HG02885 (cell line): ENCODE measurements at regions not wholly inside any gene's neighbourhood (a gene's known extent, or its start where the extent isn't known, plus 50 kb on each side); places are given as distances from the start of the nearest gene placed in this dataset.

Experiments
- ATAC-seq: cut with Tn5 transposase; IDR thresholded peaks from one replicate; pipeline ENCODE4 v1.9.1; 2021; ENCODE audit warnings: mild to moderate bottlenecking; ENCODE audit not compliant: unreplicated experiment, poor library complexity

DNA sequence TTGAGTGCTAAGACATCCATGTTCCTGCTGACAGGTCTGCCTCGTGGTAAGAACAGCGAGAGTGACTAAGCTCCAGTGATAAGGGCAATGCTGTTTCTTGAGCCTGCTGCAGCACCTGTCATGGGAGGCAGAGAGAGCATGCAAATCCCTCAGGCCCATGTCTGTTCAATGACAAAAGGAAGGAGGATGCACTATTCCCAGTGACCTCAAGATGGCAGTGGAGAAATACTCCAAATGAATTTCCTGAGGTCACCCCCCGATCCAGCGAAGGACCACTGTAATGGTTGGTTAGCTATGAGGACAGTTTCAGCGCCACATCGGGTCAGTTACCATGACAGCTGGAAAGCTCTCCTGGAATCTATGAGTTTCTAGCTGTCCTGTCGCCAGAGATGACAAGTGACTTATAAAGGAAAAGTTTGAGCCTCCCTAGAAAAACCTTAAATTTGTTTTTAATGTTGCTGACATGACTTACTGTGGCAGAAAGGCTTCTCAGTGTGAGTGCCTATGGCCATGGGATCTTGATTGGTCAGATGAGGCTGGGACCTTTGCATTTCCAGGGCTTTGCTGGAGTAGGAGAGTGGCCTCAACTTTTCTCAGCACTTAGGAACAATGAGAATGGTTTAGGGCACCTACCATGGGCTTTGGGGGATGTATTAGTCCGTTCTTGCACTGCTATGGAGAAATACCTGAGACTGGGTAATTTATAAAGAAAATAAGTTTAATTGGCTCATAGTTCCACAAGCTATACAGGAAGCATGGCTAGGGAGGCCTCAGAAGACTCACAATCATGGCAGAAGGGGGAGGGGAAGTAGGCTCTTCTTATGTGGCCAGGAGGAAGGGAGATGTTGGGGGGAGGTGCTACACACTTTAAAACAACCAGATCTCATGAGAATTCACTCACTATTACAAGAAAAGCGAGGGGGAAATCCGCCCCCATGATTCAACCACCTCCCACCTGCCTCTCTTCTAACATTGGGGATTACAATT, 88.0 kb upstream of the TMEM260 start:
- ATAC-seq = peak; percentile 81

DNA sequence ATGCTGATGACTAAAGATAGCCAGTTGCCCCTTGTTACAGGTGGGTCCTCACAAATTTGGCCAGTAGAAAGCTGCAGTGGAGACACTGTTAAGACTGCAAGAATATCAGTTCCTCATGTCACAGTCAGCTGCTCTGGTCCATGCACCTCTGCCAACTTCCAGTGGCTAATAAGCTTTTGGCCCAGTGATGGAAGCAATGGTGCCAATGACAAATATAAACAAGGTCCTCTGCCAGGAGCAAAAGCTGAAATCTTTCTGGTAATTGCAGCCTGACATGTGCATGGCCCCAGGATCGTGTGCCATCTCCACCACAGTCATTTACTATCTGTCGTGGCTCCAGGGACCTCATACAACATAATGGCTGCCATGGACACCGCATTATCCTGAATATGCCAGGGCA, 85.4 kb upstream of the TMEM260 start:
- ATAC-seq = no peak

DNA sequence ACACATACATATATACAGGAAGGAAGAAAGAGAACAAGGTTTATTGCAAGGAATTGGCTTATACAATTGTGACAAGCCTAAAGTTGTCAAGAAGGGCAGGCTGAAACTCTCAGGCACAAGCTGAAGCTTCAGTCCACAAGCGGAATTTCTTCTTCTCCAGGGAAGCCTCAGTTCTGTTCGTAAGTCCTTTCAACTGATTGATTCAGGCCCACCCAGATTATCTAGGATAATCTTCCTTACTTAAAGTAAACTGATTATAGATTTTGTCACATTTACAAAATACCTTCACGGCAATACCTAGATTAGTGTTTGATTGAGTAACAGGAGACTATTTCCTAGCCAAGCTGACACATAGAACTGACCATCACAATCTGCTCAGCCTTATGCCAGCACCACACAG, 81.5 kb upstream of the TMEM260 start:
- no peak for ATAC-seq

DNA sequence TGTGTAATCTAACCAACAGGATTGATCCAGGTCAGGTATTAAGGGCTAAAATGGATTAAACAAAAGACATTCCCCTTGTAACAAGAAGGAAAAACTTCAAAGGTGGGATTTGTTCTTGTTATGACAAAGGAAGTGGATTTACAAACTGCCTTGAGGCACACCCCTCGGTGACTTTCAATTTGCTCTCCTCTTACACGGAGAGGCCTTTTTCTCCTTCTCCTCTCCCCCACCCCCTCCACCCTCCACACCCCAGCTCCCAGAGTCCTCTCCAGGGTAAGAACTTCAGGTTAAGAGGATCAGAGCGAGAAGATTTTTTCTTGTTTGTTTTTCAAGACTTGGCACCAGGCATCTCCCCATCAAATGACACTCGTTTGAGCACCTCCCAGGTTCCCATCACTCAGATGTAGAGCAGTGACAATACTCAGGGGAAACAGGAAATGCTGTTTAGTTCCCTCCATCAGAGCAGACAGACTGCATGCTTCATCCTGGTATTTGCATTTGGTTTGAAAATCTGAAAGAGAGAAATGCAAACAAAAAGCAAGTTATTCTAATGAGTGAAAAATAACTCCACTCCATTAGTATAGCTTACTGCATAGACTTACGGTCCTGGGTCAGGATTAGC, 77.6 kb upstream of the TMEM260 start:
- ATAC-seq = no peak

DNA sequence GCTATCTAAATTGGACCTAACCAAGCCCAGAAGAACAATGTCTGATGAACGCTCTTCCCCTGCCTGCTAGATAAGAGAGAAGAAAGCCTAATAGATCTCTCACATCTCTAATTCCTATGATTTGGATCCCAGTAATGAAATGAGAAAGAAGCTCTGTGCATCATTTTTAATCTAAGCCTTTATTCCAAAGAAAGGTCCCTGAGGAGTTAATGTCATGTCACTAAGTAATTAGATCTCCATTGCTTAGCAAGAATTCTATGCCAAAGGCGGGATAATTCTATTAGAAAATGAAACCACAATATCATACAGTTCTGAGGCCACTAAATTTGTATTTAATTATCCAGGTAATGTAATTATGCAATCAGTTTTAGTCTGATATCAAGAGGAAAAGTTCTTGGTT, 74.2 kb upstream of the TMEM260 start:
- ATAC-seq = no peak

DNA sequence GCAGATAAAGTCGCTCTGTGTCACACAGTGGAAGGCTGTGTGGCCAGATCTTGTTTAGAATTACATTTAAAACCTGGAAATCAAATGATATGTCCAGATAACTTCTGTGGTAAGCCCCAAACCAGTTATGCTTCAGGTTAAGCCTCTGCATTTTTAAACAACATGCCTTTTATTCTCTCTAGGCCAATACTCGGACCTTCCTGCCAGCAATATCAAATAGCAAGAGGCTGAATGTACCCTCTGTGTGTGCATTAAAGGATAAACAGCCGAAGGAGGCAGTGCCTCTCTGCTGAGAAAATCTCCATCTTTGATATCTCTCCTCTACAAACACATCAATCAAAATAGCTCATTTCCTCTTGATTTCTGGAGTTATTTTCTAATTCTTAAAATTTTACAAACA, 67.1 kb upstream of the TMEM260 start:
- no peak for ATAC-seq

DNA sequence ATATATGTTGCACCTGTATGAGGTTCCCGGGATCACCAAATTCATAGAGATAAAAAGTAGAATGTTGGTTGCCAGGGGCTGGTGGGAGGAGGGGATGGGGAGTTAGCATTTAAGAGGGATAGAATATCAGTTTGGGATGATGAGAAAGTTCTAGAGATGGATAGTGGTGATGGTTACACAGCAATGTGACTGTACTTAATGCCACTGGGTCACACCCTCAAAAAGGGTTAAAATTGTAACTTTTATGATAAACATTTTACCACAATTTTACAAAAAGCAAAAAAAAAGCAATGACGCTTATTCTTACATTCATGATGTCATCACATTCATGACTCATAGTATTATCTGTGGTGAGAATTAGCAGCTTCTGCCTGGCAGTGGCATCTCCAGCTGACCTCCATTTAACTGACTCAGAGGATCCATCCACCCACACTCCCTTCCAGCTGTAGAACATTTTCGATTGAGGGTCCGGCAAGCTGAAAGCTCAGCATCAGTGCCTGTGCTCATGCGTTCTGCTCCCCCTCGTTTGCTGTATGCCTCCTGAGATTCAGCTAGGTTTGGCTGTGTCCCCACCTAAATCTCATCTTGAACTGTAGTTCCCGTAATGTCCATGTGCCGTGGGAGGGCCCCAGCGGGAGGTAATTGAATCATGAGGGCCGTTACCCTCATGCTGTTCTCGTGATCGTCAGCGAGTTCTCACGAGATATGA, 64.8 kb upstream of the TMEM260 start:
- no peak for ATAC-seq

DNA sequence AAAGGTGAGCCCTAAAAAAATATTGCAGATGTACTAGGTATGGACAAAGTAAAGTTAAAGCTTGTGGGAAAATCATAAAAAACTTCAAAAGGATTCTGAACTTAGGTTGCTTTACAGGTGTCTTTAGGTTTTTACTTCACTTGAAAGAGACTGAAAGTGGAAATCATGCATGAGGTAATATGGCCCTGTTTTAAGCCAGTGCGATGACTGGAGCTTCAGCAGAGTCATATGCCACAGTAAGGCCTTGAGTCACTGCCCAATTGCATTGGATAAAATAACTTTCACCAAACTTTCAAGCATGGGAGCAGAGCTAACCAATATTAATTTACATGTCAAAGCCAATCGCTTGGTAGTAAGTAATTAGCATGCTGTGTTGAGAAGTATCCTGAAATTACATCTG, 63.9 kb upstream of the TMEM260 start:
- ATAC-seq = no peak

DNA sequence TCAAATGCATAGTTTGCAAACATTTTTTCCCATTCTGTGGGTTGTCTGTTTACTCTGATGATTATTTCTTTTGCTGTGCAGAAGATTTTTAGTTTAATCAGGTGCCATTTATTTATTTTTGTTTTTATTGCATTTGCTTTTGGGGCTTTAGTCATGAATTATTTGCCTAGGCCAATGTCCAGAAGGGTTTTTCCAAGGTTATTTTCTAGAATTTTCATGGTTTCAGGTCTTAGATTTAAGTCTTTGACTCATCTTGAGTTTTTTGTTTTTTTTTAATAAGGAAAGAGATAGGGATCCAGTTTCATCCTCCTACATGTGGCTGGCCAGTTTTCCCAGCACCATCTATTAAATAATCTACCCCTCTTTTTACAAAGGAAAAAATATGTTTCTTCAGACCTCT, 57.2 kb upstream of the TMEM260 start:
- ATAC-seq = no peak

DNA sequence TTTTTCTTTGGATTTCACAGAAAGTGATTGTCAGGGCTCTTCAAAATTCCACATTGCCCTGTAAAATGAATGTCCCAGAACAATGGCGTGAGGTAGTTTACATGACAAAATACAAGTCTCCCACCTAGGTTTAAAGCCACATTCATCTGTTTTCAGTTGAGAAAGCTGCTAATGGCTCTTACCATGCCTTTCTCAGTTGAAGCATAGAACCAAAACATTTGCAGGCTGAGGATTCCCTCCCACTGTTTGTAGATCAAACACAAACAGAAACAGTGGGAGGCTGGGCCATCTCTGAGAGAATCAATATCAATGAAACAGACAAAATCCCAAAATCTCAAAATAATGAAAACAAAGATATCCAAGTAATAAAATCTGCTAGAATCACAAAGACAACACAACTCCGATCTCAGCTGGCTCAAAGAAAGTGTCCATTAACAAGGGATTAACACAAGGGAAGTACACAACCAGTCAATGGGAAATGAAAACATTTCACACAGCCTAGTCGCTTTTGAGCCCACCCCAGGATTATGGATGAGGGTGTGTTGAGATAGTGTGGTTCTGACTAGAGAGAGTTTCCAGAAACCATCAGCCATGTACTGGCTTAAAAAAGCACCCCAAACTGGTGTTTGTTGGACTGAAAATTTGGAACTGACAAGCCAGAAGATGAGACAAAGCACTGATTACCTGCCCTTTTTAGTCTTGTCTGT, 54.5 kb upstream of the TMEM260 start:
- ATAC-seq = no peak

DNA sequence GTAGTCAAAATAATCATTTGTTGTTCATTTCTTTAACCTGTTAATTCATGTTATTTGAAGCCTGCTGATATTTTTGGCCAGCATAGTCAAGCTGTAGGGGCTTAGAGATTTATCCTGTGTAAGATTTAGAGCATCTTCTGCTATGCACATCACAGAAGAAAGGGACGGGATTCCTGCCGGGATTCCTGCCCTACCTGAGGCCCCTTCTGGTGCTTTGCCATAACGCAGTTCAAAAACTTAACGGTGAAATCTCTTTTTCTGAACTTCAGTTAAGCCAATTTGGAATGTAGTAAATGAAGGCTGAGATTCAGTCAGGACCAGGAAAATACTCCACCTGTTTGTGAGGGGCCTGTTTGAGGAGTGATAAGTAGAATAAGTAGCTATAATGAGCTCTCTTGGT, 50.7 kb upstream of the TMEM260 start:
- no peak for ATAC-seq
